22Rv1 (cell line): ENCODE measurements at regions not wholly inside any gene's neighbourhood (a gene's known extent, or its start where the extent isn't known, plus 50 kb on each side); places are given as distances from the start of the nearest gene placed in this dataset.

Experiments used
- H3K27ac ChIP-seq: fragments of 450-650 bp; 2 replicates; pipeline ENCODE4 v1.5.1; 2017
- CTCF ChIP-seq: fragments of 450-650 bp; IDR thresholded peaks from 2 replicates; pipeline ENCODE4 v1.5.1; 2017; ENCODE audit warnings: mild to moderate bottlenecking
- ZFX ChIP-seq: fragments of 450-650 bp; IDR thresholded peaks from 2 replicates; pipeline ENCODE4 v1.6.1; 2017; ENCODE audit warnings: antibody characterized with exemption, borderline replicate concordance

- no peak for TF ChIP-seq ZFX
- no peak for TF ChIP-seq CTCF
- no peak overlapping the region for H3K27ac ChIP-seq
These were observed 151.5 kb upstream of the PHACTR3 start for GRCh38 chr20:59452856-59453255.

GRCh38 chr20:59453759-59454560 is 150.4 kb upstream of the PHACTR3 start:
- no peak for TF ChIP-seq ZFX
- TF ChIP-seq CTCF, result no peak

GRCh38 chr20:59455402-59456341 is 148.7 kb upstream of the PHACTR3 start:
- H3K27ac ChIP-seq, result no peak overlapping the region
- peak; percentile 59 for TF ChIP-seq CTCF
- no peak for TF ChIP-seq ZFX

More at GRCh38 chr20:59453759-59454560, 150.4 kb upstream of the PHACTR3 start:
- H3K27ac ChIP-seq, result no peak overlapping the region

- H3K27ac ChIP-seq, result no peak overlapping the region
- TF ChIP-seq CTCF (no peak), ZFX (no peak)
These were observed 147.7 kb upstream of the PHACTR3 start for GRCh38 chr20:59456342-59457279.

- no peak overlapping the region for H3K27ac ChIP-seq
- TF ChIP-seq CTCF (no peak), ZFX (no peak)
These were observed 145.7 kb upstream of the PHACTR3 start for GRCh38 chr20:59458645-59459044.

GRCh38 chr20:59459586-59459985 is 144.8 kb upstream of the PHACTR3 start:
- no peak overlapping the region for H3K27ac ChIP-seq
- TF ChIP-seq ZFX, result no peak
- TF ChIP-seq CTCF, result no peak
